K562 (cell line): ENCODE measurements at regions not wholly inside any gene's neighbourhood (a gene's known extent, or its start where the extent isn't known, plus 50 kb on each side); places are given as distances from the start of the nearest gene placed in this dataset.

Experiments used
- ARID1B ChIP-seq: fragments of 450-650 bp; IDR thresholded peaks from 2 replicates; pipeline ENCODE4 v1.6.1; 2016; ENCODE audit warnings: antibody characterized with exemption, mild to moderate bottlenecking, inconsistent platforms
- CBX8 ChIP-seq: fragments of 200-600 bp; sonication (generic); IDR thresholded peaks from 2 replicates; pipeline ENCODE4 v1.6.1; 2012; ENCODE audit warnings: borderline replicate concordance, mixed run types, low read depth, mild to moderate bottlenecking, moderate library complexity, mixed read lengths, low read length, control low read depth, inconsistent platforms; ENCODE audit not compliant: poor library complexity, severe bottlenecking; ENCODE audit errors: extremely low read depth
- DMBX1 ChIP-seq: fragments of 250-450 bp; sonication (Bioruptor Pico); IDR thresholded peaks from 2 replicates; pipeline ENCODE4 v1.8.0; 2022; ENCODE audit warnings: inconsistent platforms, mild to moderate bottlenecking, moderate library complexity, borderline replicate concordance
- E2F8 ChIP-seq: fragments of 450-650 bp; IDR thresholded peaks from 2 replicates; pipeline ENCODE4 v1.7.1; 2018; ENCODE audit warnings: mild to moderate bottlenecking, low read depth; ENCODE audit not compliant: partially characterized antibody
- EGR1 ChIP-seq: fragments of 450-650 bp; conservative IDR thresholded peaks from 2 replicates; pipeline ENCODE4 v1.6.1; 2017; ENCODE audit warnings: mild to moderate bottlenecking
- FOXA3 ChIP-seq, 2 experiments: fragments of 450-650 bp in 1 of 2; sonication (generic) in 1 of 2; formaldehyde crosslinking; IDR thresholded peaks in 1 of 2; conservative IDR thresholded peaks in 1 of 2; 2 replicates each; pipeline versions ENCODE4 v1.4.0 to v1.8.0; 2020 to 2022; ENCODE audit warnings: mild to moderate bottlenecking in 2 of 2, missing genetic modification reagents in 1 of 2
- HMBOX1 ChIP-seq: sonication (generic); IDR thresholded peaks from 2 replicates; pipeline ENCODE4 v1.6.1; 2016
- HSF4 ChIP-seq: fragments of 250-450 bp; sonication (Bioruptor Pico); IDR thresholded peaks from 2 replicates; pipeline ENCODE4 v2.1.2; 2022; ENCODE audit warnings: mild to moderate bottlenecking, moderate library complexity, borderline replicate concordance
- KLF6 ChIP-seq: fragments of 250-450 bp; sonication (Bioruptor Pico); IDR thresholded peaks from 2 replicates; pipeline ENCODE4 v1.4.0; 2020; ENCODE audit warnings: mild to moderate bottlenecking, moderate library complexity, borderline replicate concordance
- MCM3 ChIP-seq: fragments of 450-650 bp; IDR thresholded peaks from 2 replicates; pipeline ENCODE4 v1.6.1; 2016
- MTA1 ChIP-seq: fragments of 450-650 bp; IDR thresholded peaks from 2 replicates; pipeline ENCODE4 v1.6.1; 2017; ENCODE audit warnings: borderline replicate concordance
- NFE2 ChIP-seq: IDR thresholded peaks from 2 replicates; pipeline ENCODE4 v1.6.1; 2014; ENCODE audit warnings: antibody characterized with exemption, low read depth
- POLR2H ChIP-seq: IDR thresholded peaks from 2 replicates; pipeline ENCODE4 v1.6.1; 2016; ENCODE audit warnings: missing genetic modification characterization, low read depth, mild to moderate bottlenecking, control low read depth, missing compliant biosample characterization, moderate library complexity
- RUNX1 ChIP-seq: sonication (generic); IDR thresholded peaks from 2 replicates; pipeline ENCODE4 v1.6.1; 2016; ENCODE audit warnings: antibody characterized with exemption, low read depth
- SMARCA5 ChIP-seq: fragments of 450-650 bp; IDR thresholded peaks from 2 replicates; pipeline ENCODE4 v1.6.1; 2016
- SP1 ChIP-seq: sonication (generic); formaldehyde crosslinking; IDR thresholded peaks from 2 replicates; pipeline ENCODE4 v1.8.1; 2022; ENCODE audit warnings: mild to moderate bottlenecking, missing genetic modification reagents
- SRSF1 ChIP-seq: fragments of 200-400 bp; formaldehyde crosslinking; IDR thresholded peaks from 2 replicates; pipeline ENCODE4 v1.6.1; 2017; ENCODE audit warnings: mild to moderate bottlenecking, low read depth, low read length, moderate library complexity
- TARDBP ChIP-seq: fragments of 450-650 bp; IDR thresholded peaks from 2 replicates; pipeline ENCODE4 v1.6.1; 2016
- THRAP3 ChIP-seq: fragments of 450-650 bp; IDR thresholded peaks from 2 replicates; pipeline ENCODE4 v1.6.1; 2016; ENCODE audit warnings: mild to moderate bottlenecking, inconsistent platforms, borderline replicate concordance
- TRIM28 ChIP-seq: fragments of 450-650 bp; IDR thresholded peaks from 2 replicates; pipeline ENCODE4 v1.6.1; 2017
- ZC3H4 ChIP-seq: sonication (generic); formaldehyde crosslinking; IDR thresholded peaks from 2 replicates; pipeline ENCODE4 v1.9.0; 2021; ENCODE audit warnings: missing genetic modification reagents, borderline replicate concordance
- ZNF197 ChIP-seq: fragments of 200-800 bp; sonication (Bioruptor generic); IDR thresholded peaks from 2 replicates; pipeline ENCODE4 v1.6.1; 2016; ENCODE audit warnings: low read depth, missing genetic modification characterization, missing compliant biosample characterization
- ZNF785 ChIP-seq: fragments of 250-450 bp; sonication (Bioruptor Pico); IDR thresholded peaks from 2 replicates; pipeline ENCODE4 v1.4.0; 2020; ENCODE audit warnings: mild to moderate bottlenecking
- TF ChIP-seq, protein P1 (sequence below): fragments of 450-650 bp; IDR thresholded peaks from 2 replicates; pipeline ENCODE4 v1.6.1; 2018; ENCODE audit not compliant: partially characterized antibody

DNA sequence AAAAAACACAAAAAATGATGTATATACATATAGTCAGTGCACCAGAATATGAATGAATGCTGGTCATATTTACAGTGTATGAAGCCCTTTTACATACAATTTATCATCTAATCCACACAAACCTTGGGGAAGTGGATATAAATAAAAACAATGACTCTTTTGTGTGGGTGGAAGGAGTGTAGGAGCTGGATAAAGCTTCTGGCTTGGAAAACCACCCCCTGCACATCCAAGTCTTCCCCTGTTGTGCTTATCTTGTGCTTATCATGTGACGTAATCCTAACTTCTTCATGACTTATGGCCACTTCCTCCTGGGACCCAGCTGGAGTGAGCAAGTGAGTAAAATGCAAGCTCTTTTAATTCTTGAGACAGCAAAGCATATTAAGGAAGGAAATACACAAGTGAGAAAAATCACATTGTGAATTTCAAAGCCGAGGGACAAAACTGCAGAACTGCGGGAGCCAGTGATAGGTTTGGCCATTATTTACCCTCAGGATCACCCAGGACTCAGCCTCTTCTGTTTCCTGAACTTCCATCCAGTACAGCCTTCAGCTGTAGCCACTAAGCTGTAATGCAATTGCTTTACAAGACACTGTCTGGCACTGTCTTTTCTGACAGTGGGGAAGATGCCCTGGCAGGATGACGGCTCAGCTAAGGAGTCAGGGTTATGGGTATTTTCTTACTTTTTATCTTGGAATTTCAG, 104.0 kb upstream of the PPM1J start (continued):
- TF ChIP-seq ZNF197 (CRISPR knock-in tag) (no peak), HMBOX1 (no peak), SP1 (CRISPR knock-in tag) (no peak), MTA1 (no peak; the same call in 1 of the 2 replicates), POLR2H (tag) (no peak), E2F8 (no peak), EGR1 (peak; percentile 98), HSF4 (no peak), FOXA3 (CRISPR knock-in tag; conservative IDR thresholded peaks at IDR 0.05 in 1 of 2, IDR thresholded peaks at IDR 0.05 in 1 of 2) (no peak), SMARCA5 (no peak), KLF6 (CRISPR knock-in tag) (peak; percentile 52; the same call in 1 of the 2 replicates), MCM3 (no peak), ZNF785 (CRISPR knock-in tag) (no peak), THRAP3 (no peak), RUNX1 (no peak), ZC3H4 (CRISPR knock-in tag) (no peak), SRSF1 (no peak), NFE2 (peak; percentile 61), CBX8 (no peak), TARDBP (no peak), TRIM28 (no peak), DMBX1 (CRISPR knock-in tag) (no peak), ARID1B (peak; percentile 92)
- TF ChIP-seq, protein P1, sequence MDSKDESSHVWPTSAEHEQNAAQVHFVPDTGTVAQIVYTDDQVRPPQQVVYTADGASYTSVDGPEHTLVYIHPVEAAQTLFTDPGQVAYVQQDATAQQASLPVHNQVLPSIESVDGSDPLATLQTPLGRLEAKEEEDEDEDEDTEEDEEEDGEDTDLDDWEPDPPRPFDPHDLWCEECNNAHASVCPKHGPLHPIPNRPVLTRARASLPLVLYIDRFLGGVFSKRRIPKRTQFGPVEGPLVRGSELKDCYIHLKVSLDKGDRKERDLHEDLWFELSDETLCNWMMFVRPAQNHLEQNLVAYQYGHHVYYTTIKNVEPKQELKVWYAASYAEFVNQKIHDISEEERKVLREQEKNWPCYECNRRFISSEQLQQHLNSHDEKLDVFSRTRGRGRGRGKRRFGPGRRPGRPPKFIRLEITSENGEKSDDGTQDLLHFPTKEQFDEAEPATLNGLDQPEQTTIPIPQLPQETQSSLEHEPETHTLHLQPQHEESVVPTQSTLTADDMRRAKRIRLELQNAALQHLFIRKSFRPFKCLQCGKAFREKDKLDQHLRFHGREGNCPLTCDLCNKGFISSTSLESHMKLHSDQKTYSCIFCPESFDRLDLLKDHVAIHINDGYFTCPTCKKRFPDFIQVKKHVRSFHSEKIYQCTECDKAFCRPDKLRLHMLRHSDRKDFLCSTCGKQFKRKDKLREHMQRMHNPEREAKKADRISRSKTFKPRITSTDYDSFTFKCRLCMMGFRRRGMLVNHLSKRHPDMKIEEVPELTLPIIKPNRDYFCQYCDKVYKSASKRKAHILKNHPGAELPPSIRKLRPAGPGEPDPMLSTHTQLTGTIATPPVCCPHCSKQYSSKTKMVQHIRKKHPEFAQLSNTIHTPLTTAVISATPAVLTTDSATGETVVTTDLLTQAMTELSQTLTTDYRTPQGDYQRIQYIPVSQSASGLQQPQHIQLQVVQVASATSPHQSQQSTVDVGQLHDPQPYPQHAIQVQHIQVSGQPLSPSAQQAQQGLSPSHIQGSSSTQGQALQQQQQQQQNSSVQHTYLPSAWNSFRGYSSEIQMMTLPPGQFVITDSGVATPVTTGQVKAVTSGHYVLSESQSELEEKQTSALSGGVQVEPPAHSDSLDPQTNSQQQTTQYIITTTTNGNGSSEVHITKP: peak; percentile 66
